ENCODE measurements at regions not wholly inside any gene's neighbourhood (a gene's known extent, or its start where the extent isn't known, plus 50 kb on each side); places are given as distances from the start of the nearest gene placed in this dataset.

DNA sequence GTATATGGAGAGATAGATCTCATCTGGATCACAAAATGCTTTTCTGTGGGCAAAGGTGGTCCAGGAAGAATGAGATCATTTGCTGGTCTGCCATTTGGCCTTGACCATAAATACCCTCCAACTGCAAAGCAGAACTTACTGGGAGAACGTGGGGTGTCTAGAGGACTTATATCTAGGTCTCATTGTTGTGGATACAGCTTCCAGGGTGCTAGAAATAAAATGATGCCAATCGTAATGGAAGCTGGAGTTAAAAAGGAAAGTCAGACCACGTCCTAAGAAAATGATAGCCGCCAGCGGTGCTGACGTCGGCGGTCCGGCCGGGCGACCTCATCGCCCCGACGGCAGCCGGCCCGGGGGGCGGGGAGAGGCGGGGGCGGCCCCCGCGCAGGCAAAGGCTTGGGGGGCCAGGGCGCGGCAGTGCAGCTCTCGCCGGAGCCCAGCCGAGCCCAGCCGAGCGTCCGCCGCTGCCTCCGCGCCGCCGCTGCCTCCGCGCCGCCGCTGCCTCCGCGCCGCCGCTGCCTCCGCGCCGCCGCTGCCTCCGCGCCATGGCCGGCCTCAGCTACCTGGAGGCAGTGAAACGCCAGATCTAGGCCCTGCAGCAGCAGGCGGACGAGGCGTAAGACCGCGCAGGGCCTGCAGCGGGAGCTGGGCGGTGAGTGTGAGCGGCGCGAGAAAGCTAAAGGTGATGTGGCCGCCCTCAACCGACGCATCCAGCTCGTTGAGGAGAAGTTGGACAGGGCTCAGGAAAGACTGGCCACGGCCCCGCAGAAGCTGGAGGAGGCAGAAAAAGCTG lies 89.5 kb downstream of the EOMES start (continued):
- TF ChIP-seq, protein P1, sequence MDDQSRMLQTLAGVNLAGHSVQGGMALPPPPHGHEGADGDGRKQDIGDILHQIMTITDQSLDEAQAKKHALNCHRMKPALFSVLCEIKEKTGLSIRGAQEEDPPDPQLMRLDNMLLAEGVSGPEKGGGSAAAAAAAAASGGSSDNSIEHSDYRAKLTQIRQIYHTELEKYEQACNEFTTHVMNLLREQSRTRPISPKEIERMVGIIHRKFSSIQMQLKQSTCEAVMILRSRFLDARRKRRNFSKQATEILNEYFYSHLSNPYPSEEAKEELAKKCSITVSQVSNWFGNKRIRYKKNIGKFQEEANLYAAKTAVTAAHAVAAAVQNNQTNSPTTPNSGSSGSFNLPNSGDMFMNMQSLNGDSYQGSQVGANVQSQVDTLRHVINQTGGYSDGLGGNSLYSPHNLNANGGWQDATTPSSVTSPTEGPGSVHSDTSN (IDR thresholded peaks at IDR 0.05): no peak
- no peak for TF ChIP-seq SMC3 (IDR thresholded peaks at IDR 0.05; ENCODE audit: low read depth, low read length)
- no peak for TF ChIP-seq RFX5 (IDR thresholded peaks at IDR 0.05; ENCODE audit: low read length)
- no peak for TF ChIP-seq CHD2 (IDR thresholded peaks at IDR 0.05; ENCODE audit: low read length, partially characterized antibody)
- TF ChIP-seq, protein P2, sequence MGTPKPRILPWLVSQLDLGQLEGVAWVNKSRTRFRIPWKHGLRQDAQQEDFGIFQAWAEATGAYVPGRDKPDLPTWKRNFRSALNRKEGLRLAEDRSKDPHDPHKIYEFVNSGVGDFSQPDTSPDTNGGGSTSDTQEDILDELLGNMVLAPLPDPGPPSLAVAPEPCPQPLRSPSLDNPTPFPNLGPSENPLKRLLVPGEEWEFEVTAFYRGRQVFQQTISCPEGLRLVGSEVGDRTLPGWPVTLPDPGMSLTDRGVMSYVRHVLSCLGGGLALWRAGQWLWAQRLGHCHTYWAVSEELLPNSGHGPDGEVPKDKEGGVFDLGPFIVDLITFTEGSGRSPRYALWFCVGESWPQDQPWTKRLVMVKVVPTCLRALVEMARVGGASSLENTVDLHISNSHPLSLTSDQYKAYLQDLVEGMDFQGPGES (IDR thresholded peaks at IDR 0.05; ENCODE audit: low read depth, low read length): no peak
- TF ChIP-seq RCOR1 (IDR thresholded peaks at IDR 0.05; ENCODE audit: low read length): no peak
- TF ChIP-seq, protein P3, sequence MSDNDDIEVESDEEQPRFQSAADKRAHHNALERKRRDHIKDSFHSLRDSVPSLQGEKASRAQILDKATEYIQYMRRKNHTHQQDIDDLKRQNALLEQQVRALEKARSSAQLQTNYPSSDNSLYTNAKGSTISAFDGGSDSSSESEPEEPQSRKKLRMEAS (IDR thresholded peaks at IDR 0.05; ENCODE audit: low read depth): no peak
- TF ChIP-seq POLR2AphosphoS5 (IDR thresholded peaks at IDR 0.05; ENCODE audit: low read depth, low read length): no peak
- TF ChIP-seq ELF1 (IDR thresholded peaks at IDR 0.05): no peak
- TF ChIP-seq EP300 (IDR thresholded peaks at IDR 0.05; ENCODE audit: borderline replicate concordance in 1 of 2, low read depth in 1 of 2, low read length in 1 of 2): no peak

DNA sequence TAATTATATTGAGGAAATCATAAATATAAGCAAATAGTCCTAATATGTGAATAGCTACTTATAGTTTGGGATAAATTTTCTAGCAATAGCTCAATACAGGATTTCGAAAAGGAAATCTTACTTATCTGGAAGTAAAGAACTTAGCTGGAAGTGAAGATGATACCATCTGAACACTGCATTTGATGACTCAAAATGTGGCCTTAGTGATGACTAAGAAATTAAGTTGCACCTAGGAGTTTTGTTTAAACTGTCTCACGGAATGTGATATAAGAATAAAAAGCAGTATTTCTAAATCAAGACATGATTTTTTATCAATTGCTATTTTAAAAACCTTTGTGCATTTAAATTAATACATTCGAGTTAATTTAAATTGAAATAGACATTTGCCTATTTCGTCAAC lies 91.2 kb downstream of the EOMES start:
- POLR2A ChIA-PET: no interaction called here

More for the DNA sequence above, 91.2 kb downstream of the EOMES start:
- H3K36me3 ChIP-seq (replicated peaks in 1 of 2; ENCODE audit: control insufficient read depth in 1 of 2, insufficient read depth in 2 of 2, low read length in 1 of 2): no peaks in the 10 kb centered on the region
- no peaks in the 10 kb centered on the region for H3K9me3 ChIP-seq
- peaks cover 2 to 19% of the 10 kb centered on the region in 2 experiments; a peak in 3 of 4 replicates for H3K4me1 ChIP-seq (ENCODE audit: control insufficient read depth in 1 of 2, insufficient read depth in 2 of 2, low read depth in 1 of 2, low read length in 1 of 2)
- no peak overlapping the region; a peak in 1 of 4 replicates for H3K27ac ChIP-seq (ENCODE audit: low read depth in 2 of 2, low read length in 1 of 2)
- no peak overlapping the region for H3K4me2 ChIP-seq
- no peak overlapping the region for H2AFZ ChIP-seq (ENCODE audit: low read depth)
- 55% methylated on average over 4 of the region's 4 CpGs for WGBS (ENCODE audit: low lambda C conversion rate)
- no peak overlapping the region for H3K9ac ChIP-seq
- no peaks in the 10 kb centered on the region for H3K27me3 ChIP-seq (ENCODE audit: insufficient read depth)
- peaks cover 27% of the 10 kb centered on the region for H3F3A ChIP-seq (replicated peaks; ENCODE audit: insufficient read depth)
- H3K79me2 ChIP-seq (ENCODE audit: insufficient read depth): no peaks in the 10 kb centered on the region
- TF ChIP-seq TCF12 (IDR thresholded peaks at IDR 0.05) (peak; percentile 38; the same call in 1 of the 2 replicates), TEAD4 (IDR thresholded peaks at IDR 0.05; ENCODE audit: borderline replicate concordance, insufficient read depth) (no peak), RXRA (IDR thresholded peaks at IDR 0.05; ENCODE audit: borderline replicate concordance, low read depth) (no peak), YY1 (IDR thresholded peaks at IDR 0.05; ENCODE audit: low read depth) (no peak), FOSL2 (IDR thresholded peaks at IDR 0.05; ENCODE audit: borderline replicate concordance, low read depth) (peak; percentile 83), RFX5 (IDR thresholded peaks at IDR 0.05; ENCODE audit: low read length) (no peak), RCOR1 (IDR thresholded peaks at IDR 0.05; ENCODE audit: low read length) (no peak), NFIC (IDR thresholded peaks at IDR 0.05; ENCODE audit: borderline replicate concordance) (no peak), EP300 (IDR thresholded peaks at IDR 0.05; ENCODE audit: borderline replicate concordance in 1 of 2, low read depth in 1 of 2, low read length in 1 of 2) (no peak), MEF2A (IDR thresholded peaks at IDR 0.05; ENCODE audit: borderline replicate concordance, low read depth) (no peak), FOXM1 (IDR thresholded peaks at IDR 0.05; ENCODE audit: low read depth) (no peak), JUND (IDR thresholded peaks at IDR 0.05) (peak; percentile 59), NRF1 (IDR thresholded peaks at IDR 0.05; ENCODE audit: low read depth, low read length) (no peak), SIN3A (IDR thresholded peaks at IDR 0.05; ENCODE audit: borderline replicate concordance, low read depth, low read length) (no peak), POLR2AphosphoS5 (IDR thresholded peaks at IDR 0.05; ENCODE audit: low read depth, low read length) (no peak)
- TF ChIP-seq, protein P4, sequence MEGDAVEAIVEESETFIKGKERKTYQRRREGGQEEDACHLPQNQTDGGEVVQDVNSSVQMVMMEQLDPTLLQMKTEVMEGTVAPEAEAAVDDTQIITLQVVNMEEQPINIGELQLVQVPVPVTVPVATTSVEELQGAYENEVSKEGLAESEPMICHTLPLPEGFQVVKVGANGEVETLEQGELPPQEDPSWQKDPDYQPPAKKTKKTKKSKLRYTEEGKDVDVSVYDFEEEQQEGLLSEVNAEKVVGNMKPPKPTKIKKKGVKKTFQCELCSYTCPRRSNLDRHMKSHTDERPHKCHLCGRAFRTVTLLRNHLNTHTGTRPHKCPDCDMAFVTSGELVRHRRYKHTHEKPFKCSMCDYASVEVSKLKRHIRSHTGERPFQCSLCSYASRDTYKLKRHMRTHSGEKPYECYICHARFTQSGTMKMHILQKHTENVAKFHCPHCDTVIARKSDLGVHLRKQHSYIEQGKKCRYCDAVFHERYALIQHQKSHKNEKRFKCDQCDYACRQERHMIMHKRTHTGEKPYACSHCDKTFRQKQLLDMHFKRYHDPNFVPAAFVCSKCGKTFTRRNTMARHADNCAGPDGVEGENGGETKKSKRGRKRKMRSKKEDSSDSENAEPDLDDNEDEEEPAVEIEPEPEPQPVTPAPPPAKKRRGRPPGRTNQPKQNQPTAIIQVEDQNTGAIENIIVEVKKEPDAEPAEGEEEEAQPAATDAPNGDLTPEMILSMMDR (IDR thresholded peaks at IDR 0.05): no peak
- TF ChIP-seq, protein P5, sequence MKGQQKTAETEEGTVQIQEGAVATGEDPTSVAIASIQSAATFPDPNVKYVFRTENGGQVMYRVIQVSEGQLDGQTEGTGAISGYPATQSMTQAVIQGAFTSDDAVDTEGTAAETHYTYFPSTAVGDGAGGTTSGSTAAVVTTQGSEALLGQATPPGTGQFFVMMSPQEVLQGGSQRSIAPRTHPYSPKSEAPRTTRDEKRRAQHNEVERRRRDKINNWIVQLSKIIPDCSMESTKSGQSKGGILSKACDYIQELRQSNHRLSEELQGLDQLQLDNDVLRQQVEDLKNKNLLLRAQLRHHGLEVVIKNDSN (IDR thresholded peaks at IDR 0.05; ENCODE audit: borderline replicate concordance, low read depth): no peak
- CTCF ChIA-PET: interaction anchor here (0.6 to 1.0 kb wide), 2 partner anchors 16 to 164 kb away, joined by 3 read pairs; no protein-coding TSS in a partner anchor
- H3K4me3 ChIP-seq (ENCODE audit: low read depth in 2 of 2, low read length in 1 of 2): no peak overlapping the region
- DNase-seq: no peak
- no peaks in the 10 kb centered on the region for H3K9me2 ChIP-seq
- no peaks in the 10 kb centered on the region for H4K20me1 ChIP-seq (ENCODE audit: insufficient read depth)
